ENCODE measurements at regions not wholly inside any gene's neighbourhood (a gene's known extent, or its start where the extent isn't known, plus 50 kb on each side); places are given as distances from the start of the nearest gene placed in this dataset.

- no peak for DNase-seq
- Mint-ChIP-seq H3K36me3 (ENCODE audit: insufficient read depth, unreplicated experiment) (peaks cover 8% of the 10 kb centered on the region), H3K4me1 (ENCODE audit: low read depth, unreplicated experiment) (peaks cover 25% of the 10 kb centered on the region), H3K9me3 (ENCODE audit: low read depth, unreplicated experiment) (no peaks in the 10 kb centered on the region), H3K27ac (ENCODE audit: unreplicated experiment) (peak overlapping the region; percentile 49), H3K4me3 (ENCODE audit: low read depth, unreplicated experiment) (no peak overlapping the region), H3K27me3 (ENCODE audit: unreplicated experiment) (no peaks in the 10 kb centered on the region)
- BruUV-seq (replicated peaks) = no TSS peak
- TF ChIP-seq CTCF (IDR thresholded peaks at IDR 0.05; ENCODE audit: unreplicated experiment) = no peak
- CTCF ChIA-PET = no interaction called here
- intact Hi-C loops (cut with micrococcal nuclease; ENCODE audit: unreplicated experiment) = no loop called here
These were observed 144.9 kb downstream of the EDEM1 start for GRCh38 chr3:5332270-5332956.

- Mint-ChIP-seq H3K36me3 (ENCODE audit: insufficient read depth, unreplicated experiment) (no peaks in the 10 kb centered on the region), H3K27me3 (ENCODE audit: unreplicated experiment) (no peaks in the 10 kb centered on the region), H3K27ac (ENCODE audit: unreplicated experiment) (no peak overlapping the region), H3K9me3 (ENCODE audit: low read depth, unreplicated experiment) (no peaks in the 10 kb centered on the region), H3K4me1 (ENCODE audit: low read depth, unreplicated experiment) (no peaks in the 10 kb centered on the region), H3K4me3 (ENCODE audit: low read depth, unreplicated experiment) (no peak overlapping the region)
- no TSS peak for BruUV-seq (replicated peaks)
- CTCF ChIA-PET = no interaction called here
- intact Hi-C loops (cut with micrococcal nuclease; ENCODE audit: unreplicated experiment) = no loop called here
- TF ChIP-seq CTCF (IDR thresholded peaks at IDR 0.05; ENCODE audit: unreplicated experiment) = no peak
- DNase-seq = no peak
These were observed 152.5 kb downstream of the EDEM1 start for GRCh38 chr3:5339967-5340535.

GRCh38 chr3:5341610-5342009, 154.1 kb downstream of the EDEM1 start:
- Mint-ChIP-seq H3K4me3 (ENCODE audit: low read depth, unreplicated experiment) (no peak overlapping the region), H3K9me3 (ENCODE audit: low read depth, unreplicated experiment) (no peaks in the 10 kb centered on the region), H3K27me3 (ENCODE audit: unreplicated experiment) (no peaks in the 10 kb centered on the region), H3K4me1 (ENCODE audit: low read depth, unreplicated experiment) (no peaks in the 10 kb centered on the region), H3K36me3 (ENCODE audit: insufficient read depth, unreplicated experiment) (no peaks in the 10 kb centered on the region), H3K27ac (ENCODE audit: unreplicated experiment) (no peak overlapping the region)
- no peak for TF ChIP-seq CTCF (IDR thresholded peaks at IDR 0.05; ENCODE audit: unreplicated experiment)
- CTCF ChIA-PET = interaction anchor here (0.7 kb wide), 2 partner anchors 42 to 417 kb away, joined by 3 read pairs; no protein-coding TSS in a partner anchor
- intact Hi-C loops (cut with micrococcal nuclease; ENCODE audit: unreplicated experiment) = no loop called here
- BruUV-seq (replicated peaks) = no TSS peak
- no peak for DNase-seq

- intact Hi-C loops (cut with micrococcal nuclease; ENCODE audit: unreplicated experiment) = no loop called here
- CTCF ChIA-PET = no interaction called here
- Mint-ChIP-seq H3K4me1 (ENCODE audit: low read depth, unreplicated experiment) (no peaks in the 10 kb centered on the region), H3K4me3 (ENCODE audit: low read depth, unreplicated experiment) (no peak overlapping the region), H3K36me3 (ENCODE audit: insufficient read depth, unreplicated experiment) (no peaks in the 10 kb centered on the region), H3K27ac (ENCODE audit: unreplicated experiment) (no peak overlapping the region), H3K27me3 (ENCODE audit: unreplicated experiment) (no peaks in the 10 kb centered on the region), H3K9me3 (ENCODE audit: low read depth, unreplicated experiment) (no peaks in the 10 kb centered on the region)
- no TSS peak for BruUV-seq (replicated peaks)
- DNase-seq = no peak
- TF ChIP-seq CTCF (IDR thresholded peaks at IDR 0.05; ENCODE audit: unreplicated experiment) = no peak
These were observed 156.0 kb downstream of the EDEM1 start for GRCh38 chr3:5343459-5343858.

Data from Calu3 (cell line).